ENCODE measurements at regions not wholly inside any gene's neighbourhood (a gene's known extent, or its start where the extent isn't known, plus 50 kb on each side); places are given as distances from the start of the nearest gene placed in this dataset.

DNA sequence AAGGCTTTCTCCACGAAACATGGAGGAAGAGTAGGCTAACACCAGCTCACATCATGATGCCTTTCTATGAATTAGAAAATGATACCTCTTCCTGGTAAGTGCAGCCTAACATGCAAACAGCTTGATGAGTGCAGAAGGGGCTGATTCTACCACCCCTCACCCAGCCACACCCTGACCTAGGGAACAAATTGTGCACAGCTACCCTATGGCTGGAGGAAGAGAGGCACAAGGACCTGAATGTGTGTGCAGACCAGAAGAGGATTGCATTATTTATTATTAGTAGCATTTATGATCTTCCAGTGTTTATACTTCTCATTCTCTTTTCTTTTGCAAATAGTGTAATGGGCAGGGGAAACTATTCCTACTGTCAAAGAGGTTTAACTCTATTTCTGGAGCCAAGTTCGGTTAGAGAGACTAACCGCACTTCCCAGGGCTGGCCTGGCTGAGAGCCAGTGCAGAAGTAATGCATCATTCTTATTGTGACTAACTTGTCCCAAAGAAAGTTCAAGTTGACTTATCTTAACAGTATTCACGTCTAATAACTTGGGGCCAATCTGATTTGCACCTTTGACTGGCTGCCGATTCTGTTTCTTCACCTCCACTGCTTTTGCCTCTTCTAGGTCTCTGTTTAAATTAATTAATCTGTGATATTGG lies 237.5 kb downstream of the CD83 start:
- no peak for TF ChIP-seq POLR2AphosphoS5 (IDR thresholded peaks at IDR 0.05; ENCODE audit: low read depth, low read length)
- TF ChIP-seq, protein P1, sequence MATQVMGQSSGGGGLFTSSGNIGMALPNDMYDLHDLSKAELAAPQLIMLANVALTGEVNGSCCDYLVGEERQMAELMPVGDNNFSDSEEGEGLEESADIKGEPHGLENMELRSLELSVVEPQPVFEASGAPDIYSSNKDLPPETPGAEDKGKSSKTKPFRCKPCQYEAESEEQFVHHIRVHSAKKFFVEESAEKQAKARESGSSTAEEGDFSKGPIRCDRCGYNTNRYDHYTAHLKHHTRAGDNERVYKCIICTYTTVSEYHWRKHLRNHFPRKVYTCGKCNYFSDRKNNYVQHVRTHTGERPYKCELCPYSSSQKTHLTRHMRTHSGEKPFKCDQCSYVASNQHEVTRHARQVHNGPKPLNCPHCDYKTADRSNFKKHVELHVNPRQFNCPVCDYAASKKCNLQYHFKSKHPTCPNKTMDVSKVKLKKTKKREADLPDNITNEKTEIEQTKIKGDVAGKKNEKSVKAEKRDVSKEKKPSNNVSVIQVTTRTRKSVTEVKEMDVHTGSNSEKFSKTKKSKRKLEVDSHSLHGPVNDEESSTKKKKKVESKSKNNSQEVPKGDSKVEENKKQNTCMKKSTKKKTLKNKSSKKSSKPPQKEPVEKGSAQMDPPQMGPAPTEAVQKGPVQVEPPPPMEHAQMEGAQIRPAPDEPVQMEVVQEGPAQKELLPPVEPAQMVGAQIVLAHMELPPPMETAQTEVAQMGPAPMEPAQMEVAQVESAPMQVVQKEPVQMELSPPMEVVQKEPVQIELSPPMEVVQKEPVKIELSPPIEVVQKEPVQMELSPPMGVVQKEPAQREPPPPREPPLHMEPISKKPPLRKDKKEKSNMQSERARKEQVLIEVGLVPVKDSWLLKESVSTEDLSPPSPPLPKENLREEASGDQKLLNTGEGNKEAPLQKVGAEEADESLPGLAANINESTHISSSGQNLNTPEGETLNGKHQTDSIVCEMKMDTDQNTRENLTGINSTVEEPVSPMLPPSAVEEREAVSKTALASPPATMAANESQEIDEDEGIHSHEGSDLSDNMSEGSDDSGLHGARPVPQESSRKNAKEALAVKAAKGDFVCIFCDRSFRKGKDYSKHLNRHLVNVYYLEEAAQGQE (IDR thresholded peaks at IDR 0.05; ENCODE audit: insufficient read depth in 1 of 2, low read depth in 2 of 2, low read length in 2 of 2) = no peak
